ENCODE measurements at regions not wholly inside any gene's neighbourhood (a gene's known extent, or its start where the extent isn't known, plus 50 kb on each side); places are given as distances from the start of the nearest gene placed in this dataset.

DNA sequence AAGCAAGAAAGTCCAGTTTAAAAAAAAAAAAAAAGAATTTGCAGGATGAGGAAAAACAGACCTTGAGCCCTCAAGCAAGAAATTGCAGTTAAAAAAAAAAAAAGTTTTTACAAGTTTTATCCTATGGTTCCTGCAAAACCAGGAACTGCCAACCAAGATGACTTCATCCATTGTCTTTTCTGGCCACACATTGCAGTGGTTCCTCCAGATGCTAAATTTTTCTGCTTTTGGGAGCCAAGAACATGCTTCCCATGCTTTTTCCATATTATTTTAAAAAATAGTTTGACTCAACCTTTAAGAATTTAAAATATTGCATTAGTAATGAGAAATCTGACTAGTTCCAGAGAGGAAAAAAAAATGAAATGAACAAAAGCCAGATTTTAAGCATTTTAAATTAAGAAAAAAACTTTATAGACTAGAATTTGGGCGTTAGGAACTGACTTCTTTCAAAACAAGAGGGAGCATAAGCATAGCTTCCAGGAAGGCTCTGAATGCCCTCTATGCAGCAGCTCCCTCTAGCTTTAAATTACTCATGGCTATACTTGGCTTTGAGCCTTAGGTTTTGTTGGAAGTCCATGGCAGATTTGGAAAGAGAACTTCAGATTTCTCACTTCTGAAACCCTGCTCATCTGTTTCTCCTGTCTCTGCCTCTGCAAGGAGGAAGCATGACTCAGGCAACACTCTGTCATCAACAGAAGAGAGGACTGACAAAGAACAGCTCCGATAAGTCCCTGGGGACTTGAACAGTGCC is 124.5 kb downstream of the GPR65 start (continued):
- 0 out of 4 replicates have a peak, but pooled peaks of 1 of the 2 experiments have one; percentile 9 for TF ChIP-seq RAD21 (CRISPR knock-in tag; conservative IDR thresholded peaks at IDR 0.05 in 1 of 2, IDR thresholded peaks at IDR 0.05 in 1 of 2)

DNA sequence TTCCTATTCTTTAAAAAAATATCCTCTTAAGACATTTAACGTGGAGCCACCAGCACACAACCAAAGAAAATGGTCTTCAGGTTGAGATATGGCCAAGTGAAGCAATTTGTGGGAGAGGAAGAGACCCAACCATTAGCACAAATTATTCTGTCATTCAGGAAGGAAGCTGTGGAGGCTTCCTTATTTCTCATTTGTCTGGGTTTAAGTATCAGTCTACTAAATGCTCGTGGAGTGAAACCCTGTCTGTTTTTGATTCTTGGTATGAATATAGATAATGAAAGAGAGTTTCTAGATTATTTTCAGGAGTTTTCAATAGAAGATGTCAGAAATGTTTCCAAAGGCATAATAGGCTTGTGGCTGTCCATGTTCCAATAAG is 125.1 kb downstream of the GPR65 start:
- H3K36me3 ChIP-seq (ENCODE audit: control insufficient read depth, insufficient read depth, low read length) = no peaks in the 10 kb centered on the region
- ATAC-seq (no peak), FAIRE-seq (no peak), DNase-seq (ENCODE audit: extremely low read depth in 1 of 4, low spot score in 3 of 4) (no peak)
- H3K79me2 ChIP-seq (ENCODE audit: control insufficient read depth, insufficient read depth, low read length) = no peaks in the 10 kb centered on the region
- no peaks in the 10 kb centered on the region for H3K9me1 ChIP-seq (ENCODE audit: control insufficient read depth, insufficient read depth, low read length)
- H3K27me3 ChIP-seq (ENCODE audit: control insufficient read depth in 2 of 2, insufficient read depth in 2 of 2, low read length in 2 of 2) = no peaks in the 10 kb centered on the region
- H4K20me1 ChIP-seq (replicated peaks; ENCODE audit: control insufficient read depth, insufficient read depth, low read length) = no peaks in the 10 kb centered on the region
- no peaks in the 10 kb centered on the region for H3K9me3 ChIP-seq (replicated peaks; ENCODE audit: control insufficient read depth, insufficient read depth, low read depth, low read length)
- 0% methylated on average over 1 of the region's 2 CpGs for WGBS (ENCODE audit: insufficient coverage, low coverage, missing lambda C conversion rate)
- no peak overlapping the region for H3K27ac ChIP-seq (ENCODE audit: extremely low read depth, low read depth, low read length)
- POLR2A ChIA-PET = interaction anchor here (1.0 kb wide), 1 partner anchor 13 kb away, joined by 4 read pairs; no protein-coding TSS in a partner anchor
- no peak for TF ChIP-seq RNF2 (IDR thresholded peaks at IDR 0.05)
- no peak for TF ChIP-seq HCFC1 (IDR thresholded peaks at IDR 0.05; ENCODE audit: low read depth, low read length)
- no peak for TF ChIP-seq ETV6 (IDR thresholded peaks at IDR 0.05; ENCODE audit: borderline replicate concordance in 1 of 2, low read depth in 2 of 2, low read length in 1 of 2)
- no peak for TF ChIP-seq ETV6 (CRISPR knock-in tag; IDR thresholded peaks at IDR 0.05; ENCODE audit: borderline replicate concordance)
- H3K4me1 ChIP-seq (replicated peaks in 1 of 2; ENCODE audit: control insufficient read depth in 2 of 2, insufficient read depth in 2 of 2, low read length in 2 of 2) = no peaks in the 10 kb centered on the region; a peak in 1 of 5 replicates
- no peak overlapping the region for H3K4me3 ChIP-seq
- H3K9ac ChIP-seq (ENCODE audit: insufficient read depth in 1 of 2, low read depth in 2 of 2, low read length in 2 of 2) = no peak overlapping the region
- intact Hi-C loops (cut with micrococcal nuclease) = no loop called here
- H2AFZ ChIP-seq (ENCODE audit: low read depth, low read length) = no peak overlapping the region
- CTCF ChIA-PET (ENCODE audit: low intra/inter-chr PET ratio) = no interaction called here
- H3K4me2 ChIP-seq (ENCODE audit: insufficient read depth, low read length) = no peak overlapping the region
- BruUV-seq (replicated peaks) = no TSS peak
- in situ Hi-C loops (cut with MboI) = no loop called here
